ENCODE measurements at regions not wholly inside any gene's neighbourhood (a gene's known extent, or its start where the extent isn't known, plus 50 kb on each side); places are given as distances from the start of the nearest gene placed in this dataset.

DNA sequence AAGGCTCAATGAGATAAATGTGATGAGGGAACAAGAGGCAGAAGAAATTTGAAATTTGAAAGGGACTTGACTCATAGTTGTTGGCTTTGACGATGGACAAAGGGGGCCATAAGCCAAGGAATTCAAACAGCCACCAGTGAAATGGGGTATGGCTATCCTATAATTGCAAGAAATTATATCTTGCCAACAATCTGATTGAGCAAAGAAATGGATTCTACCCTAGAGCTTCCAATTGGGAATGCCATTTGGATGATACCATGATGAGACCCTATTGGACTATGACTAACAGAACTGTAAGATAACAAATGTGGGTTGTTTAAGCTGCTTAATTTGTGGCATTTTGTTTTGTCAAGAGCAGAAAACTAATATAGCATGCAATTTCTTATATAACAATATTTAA, 270.1 kb upstream of the ARSJ start (continued):
- no peak for TF ChIP-seq USF2 (CRISPR knock-in tag; IDR thresholded peaks at IDR 0.05)
- no peak for TF ChIP-seq KAT7 (CRISPR knock-in tag; IDR thresholded peaks at IDR 0.05; ENCODE audit: borderline replicate concordance)
- TF ChIP-seq SP1 (CRISPR knock-in tag; conservative IDR thresholded peaks at IDR 0.05) = no peak
- no peak for TF ChIP-seq NR3C1 (CRISPR knock-in tag; conservative IDR thresholded peaks at IDR 0.05; ENCODE audit: low read depth)
- no peak for TF ChIP-seq HMGXB4 (CRISPR knock-in tag; IDR thresholded peaks at IDR 0.05)
- TF ChIP-seq ATF6 (CRISPR knock-in tag; IDR thresholded peaks at IDR 0.05) = no peak
- no peak for TF ChIP-seq ZNF138 (CRISPR knock-in tag; conservative IDR thresholded peaks at IDR 0.05)
- TF ChIP-seq, protein P1, sequence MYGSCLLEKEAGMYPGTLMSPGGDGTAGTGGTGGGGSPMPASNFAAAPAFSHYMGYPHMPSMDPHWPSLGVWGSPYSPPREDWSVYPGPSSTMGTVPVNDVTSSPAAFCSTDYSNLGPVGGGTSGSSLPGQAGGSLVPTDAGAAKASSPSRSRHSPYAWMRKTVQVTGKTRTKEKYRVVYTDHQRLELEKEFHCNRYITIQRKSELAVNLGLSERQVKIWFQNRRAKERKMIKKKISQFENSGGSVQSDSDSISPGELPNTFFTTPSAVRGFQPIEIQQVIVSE (CRISPR knock-in tag; IDR thresholded peaks at IDR 0.05; ENCODE audit: borderline replicate concordance) = no peak
- no peak for TF ChIP-seq CTCF (IDR thresholded peaks at IDR 0.05)
- no peak for TF ChIP-seq ESRRA (CRISPR knock-in tag; IDR thresholded peaks at IDR 0.05; ENCODE audit: borderline replicate concordance)

DNA sequence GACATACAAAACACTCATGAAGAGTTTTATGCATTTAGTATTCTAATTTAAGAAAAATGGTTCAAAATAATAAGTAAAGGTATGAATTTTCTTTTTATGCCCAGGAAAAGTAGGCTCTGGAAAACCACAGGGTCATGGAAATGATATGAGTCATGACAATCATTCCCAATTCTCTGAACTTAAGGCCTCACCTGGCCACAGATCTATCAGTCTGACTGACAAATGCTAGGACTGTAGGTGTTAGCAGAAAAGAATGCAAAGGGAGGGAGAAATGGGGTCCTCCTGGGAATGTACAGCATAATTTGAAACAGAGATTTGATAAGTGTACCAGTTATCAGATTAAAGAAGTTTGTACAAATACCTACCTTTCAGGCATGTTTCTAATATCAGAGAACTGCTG, 270.5 kb upstream of the ARSJ start:
- Mint-ChIP-seq H3K27ac (no peak overlapping the region), H3K4me1 (no peaks in the 10 kb centered on the region), H3K27me3 (ENCODE audit: low read depth) (no peaks in the 10 kb centered on the region), H3K4me3 (no peak overlapping the region), H3K36me3 (no peaks in the 10 kb centered on the region), H3K9me3 (0 out of 2 replicates have a peak, but pooled peaks cover 3% of the 10 kb centered on the region)
- no peak for DNase-seq (ENCODE audit: low spot score)
- TF ChIP-seq, protein P2, sequence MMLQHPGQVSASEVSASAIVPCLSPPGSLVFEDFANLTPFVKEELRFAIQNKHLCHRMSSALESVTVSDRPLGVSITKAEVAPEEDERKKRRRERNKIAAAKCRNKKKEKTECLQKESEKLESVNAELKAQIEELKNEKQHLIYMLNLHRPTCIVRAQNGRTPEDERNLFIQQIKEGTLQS (CRISPR knock-in tag; conservative IDR thresholded peaks at IDR 0.05) = no peak
- TF ChIP-seq CTCF (IDR thresholded peaks at IDR 0.05) = no peak
- TF ChIP-seq CREM (CRISPR knock-in tag; IDR thresholded peaks at IDR 0.05) = no peak
- no peak for TF ChIP-seq HMGXB4 (CRISPR knock-in tag; IDR thresholded peaks at IDR 0.05)
- no peak for TF ChIP-seq ESRRA (CRISPR knock-in tag; IDR thresholded peaks at IDR 0.05; ENCODE audit: borderline replicate concordance)
- no peak for TF ChIP-seq ZNF416 (CRISPR knock-in tag; IDR thresholded peaks at IDR 0.05)
- no peak for TF ChIP-seq FOXJ3 (CRISPR knock-in tag; IDR thresholded peaks at IDR 0.05; ENCODE audit: borderline replicate concordance)
- TF ChIP-seq ZBTB21 (CRISPR knock-in tag; IDR thresholded peaks at IDR 0.05; ENCODE audit: borderline replicate concordance) = no peak
- TF ChIP-seq ZNF396 (CRISPR knock-in tag; IDR thresholded peaks at IDR 0.05; ENCODE audit: borderline replicate concordance) = no peak
- no peak for TF ChIP-seq GABPB1 (CRISPR knock-in tag; IDR thresholded peaks at IDR 0.05)
- no peak for TF ChIP-seq ATF1 (CRISPR knock-in tag; IDR thresholded peaks at IDR 0.05)
- TF ChIP-seq NR2C2 (CRISPR knock-in tag; IDR thresholded peaks at IDR 0.05) = no peak
- no peak for ATAC-seq
- ChIA-PET CTCF (no interaction called here), POLR2A (no interaction called here)

Measured in WTC11 (cell line).